DND-41 (cell line): ENCODE measurements at regions not wholly inside any gene's neighbourhood (a gene's known extent, or its start where the extent isn't known, plus 50 kb on each side); places are given as distances from the start of the nearest gene placed in this dataset.

Experiments
- CTCF ChIP-seq: IDR thresholded peaks from 2 replicates; pipeline ENCODE4 v1.5.1; 2012; ENCODE audit warnings: borderline replicate concordance, low read length, moderate library complexity, mild to moderate bottlenecking; ENCODE audit not compliant: poor library complexity, severe bottlenecking; ENCODE audit errors: extremely low read depth
- EZH2 ChIP-seq: IDR thresholded peaks from 3 replicates; pipeline ENCODE4 v1.6.1; 2012; ENCODE audit warnings: borderline replicate concordance, low read depth, mild to moderate bottlenecking, moderate library complexity, low read length, inconsistent platforms; ENCODE audit not compliant: severe bottlenecking

GRCh38 chr15:22229990-22230819 lies 149.9 kb downstream of the OR4M2 start:
- no peak for TF ChIP-seq EZH2
- no peak for TF ChIP-seq CTCF
